Heart left ventricle (tissue), 13 donors: ENCODE measurements at regions not wholly inside any gene's neighbourhood (a gene's known extent, or its start where the extent isn't known, plus 50 kb on each side); places are given as distances from the start of the nearest gene placed in this dataset.

Experiments
- POLR2A ChIP-seq, 2 donors: fragments of 450-650 bp; IDR thresholded peaks; one replicate each; pipeline ENCODE4 v1.6.1; 2017; ENCODE audit warnings: antibody characterized with exemption in 2 of 2, mild to moderate bottlenecking in 2 of 2, moderate library complexity in 2 of 2
- TF ChIP-seq, protein P1 (sequence below), 12 donors: fragments of 200-600 bp; sonication (generic) in 4 of 12; IDR thresholded peaks; one replicate each; pipeline versions ENCODE4 v1.5.0 to v1.8.0; 2018 to 2022; ENCODE audit warnings: antibody characterized with exemption in 12 of 12, mild to moderate bottlenecking in 5 of 12
- donor health status: ischemic (EF 13 %, LVEDD 7.1; RV severe dilation, severe dysfunction).
- donor health status: DM: no; HTN: yes; CAD: no.
- donor health status: DM: no; HTN: no; CAD: no.
- donor health status: ischemic (EF 25% LVEDD 6.9; RV normal size, moderate dysfunction).
- donor health status: ischemic (EF 25% LVEDD 5.7; RV mildly dilated, moderate dysfunction).
- donor health status: ischemic (EF 35%, LVEDD 5.7; RV mildly dilated, moderate dysfunction).
- donor health status: nonischemic (EF 11% LVEDD 7.7; RV severe dilation, severe dysfunction).
- donor health status: DM: yes; HTN: yes; CAD: no.
- donor health status: PGD.
- donor health status: ischemic (EF 29% LVEDD 5.4; RV normal size, mild dysfunction).
- donor health status: nonischemic (EF 23%, LVEDD 6.1; RV moderate dilation, normal function).

GRCh38 chr21:14869984-14870852 is 194.6 kb downstream of the NRIP1 start:
- TF ChIP-seq, protein P1, sequence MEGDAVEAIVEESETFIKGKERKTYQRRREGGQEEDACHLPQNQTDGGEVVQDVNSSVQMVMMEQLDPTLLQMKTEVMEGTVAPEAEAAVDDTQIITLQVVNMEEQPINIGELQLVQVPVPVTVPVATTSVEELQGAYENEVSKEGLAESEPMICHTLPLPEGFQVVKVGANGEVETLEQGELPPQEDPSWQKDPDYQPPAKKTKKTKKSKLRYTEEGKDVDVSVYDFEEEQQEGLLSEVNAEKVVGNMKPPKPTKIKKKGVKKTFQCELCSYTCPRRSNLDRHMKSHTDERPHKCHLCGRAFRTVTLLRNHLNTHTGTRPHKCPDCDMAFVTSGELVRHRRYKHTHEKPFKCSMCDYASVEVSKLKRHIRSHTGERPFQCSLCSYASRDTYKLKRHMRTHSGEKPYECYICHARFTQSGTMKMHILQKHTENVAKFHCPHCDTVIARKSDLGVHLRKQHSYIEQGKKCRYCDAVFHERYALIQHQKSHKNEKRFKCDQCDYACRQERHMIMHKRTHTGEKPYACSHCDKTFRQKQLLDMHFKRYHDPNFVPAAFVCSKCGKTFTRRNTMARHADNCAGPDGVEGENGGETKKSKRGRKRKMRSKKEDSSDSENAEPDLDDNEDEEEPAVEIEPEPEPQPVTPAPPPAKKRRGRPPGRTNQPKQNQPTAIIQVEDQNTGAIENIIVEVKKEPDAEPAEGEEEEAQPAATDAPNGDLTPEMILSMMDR (IDR thresholded peaks at IDR 0.05): no peak
- TF ChIP-seq POLR2A (IDR thresholded peaks at IDR 0.05): no peak
